HG02884 (cell line): ENCODE measurements at regions not wholly inside any gene's neighbourhood (a gene's known extent, or its start where the extent isn't known, plus 50 kb on each side); places are given as distances from the start of the nearest gene placed in this dataset.
"Not testable (repeated sequence)": the region's sequence is repeated elsewhere in the genome, so short reads cannot be mapped to it uniquely, and the experiment has no call there.

ENCODE experiments used
- ATAC-seq: cut with Tn5 transposase; IDR thresholded peaks from one replicate; pipeline ENCODE4 v1.9.1; 2021; ENCODE audit warnings: mild to moderate bottlenecking, moderate library complexity; ENCODE audit not compliant: unreplicated experiment

DNA sequence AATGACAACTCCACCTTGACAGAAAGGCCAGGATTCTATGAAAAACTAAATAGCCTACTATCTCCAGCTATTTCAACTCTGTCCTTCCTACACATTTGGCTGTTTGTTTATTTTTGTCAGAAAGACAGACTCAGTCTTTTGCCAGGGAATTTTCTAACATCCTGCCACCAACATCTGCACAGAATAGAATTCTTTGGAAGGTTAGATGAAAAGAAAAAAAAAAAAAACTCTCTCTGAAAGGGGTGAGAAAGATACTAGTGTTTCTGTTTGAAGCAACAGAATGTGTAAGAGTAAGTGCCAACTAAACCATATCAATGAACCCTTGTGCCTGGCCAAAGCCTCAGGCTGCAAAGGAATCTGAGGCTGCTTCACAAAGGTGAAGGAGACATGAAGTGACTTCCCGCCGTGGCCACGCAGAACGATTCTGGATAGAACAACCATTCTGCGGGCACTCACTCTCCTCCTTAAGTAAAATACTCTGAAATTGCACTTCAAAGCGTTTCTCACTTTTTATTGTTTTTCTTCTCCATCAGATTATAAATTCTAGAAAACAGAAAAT is 498.2 kb downstream of the IRS2 start:
- ATAC-seq, result no peak

DNA sequence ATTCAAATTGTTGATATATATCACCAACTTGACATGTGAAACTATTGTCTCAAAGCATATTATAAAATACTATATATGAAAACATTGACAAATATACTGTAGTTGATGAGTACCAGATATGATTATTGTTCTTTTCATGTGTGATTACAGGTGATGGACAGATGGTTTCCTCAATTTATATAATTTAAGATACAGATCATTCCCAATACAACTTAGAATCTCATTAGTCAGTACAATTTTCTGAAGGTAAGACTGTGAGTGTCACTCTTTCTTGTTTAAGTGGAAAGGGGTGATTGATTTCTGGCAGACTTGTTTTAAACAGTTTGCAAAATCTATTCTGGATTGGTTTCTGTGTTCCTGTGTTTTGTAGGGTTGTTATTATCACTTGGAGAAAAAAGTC is 498.8 kb downstream of the IRS2 start:
- ATAC-seq, result no peak

DNA sequence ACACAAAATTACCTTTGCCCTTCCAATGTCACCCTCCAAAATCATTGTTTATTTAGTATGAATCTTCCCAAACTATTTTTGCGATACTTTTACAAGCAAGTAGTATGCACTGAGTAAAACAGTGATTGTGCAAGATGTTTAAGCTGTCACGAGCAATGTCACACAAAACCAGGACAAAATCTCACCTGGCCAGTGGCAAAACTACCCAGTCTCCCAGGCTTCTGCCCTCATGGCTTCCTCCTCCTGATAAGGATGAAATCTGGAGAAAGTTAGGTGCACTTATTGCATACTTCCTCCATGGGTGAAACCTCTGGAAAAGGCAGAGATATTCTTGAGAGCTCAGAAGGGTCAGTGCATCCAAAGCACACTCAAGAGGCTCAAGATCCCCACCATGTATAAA is 500.8 kb downstream of the IRS2 start:
- ATAC-seq, result no peak

DNA sequence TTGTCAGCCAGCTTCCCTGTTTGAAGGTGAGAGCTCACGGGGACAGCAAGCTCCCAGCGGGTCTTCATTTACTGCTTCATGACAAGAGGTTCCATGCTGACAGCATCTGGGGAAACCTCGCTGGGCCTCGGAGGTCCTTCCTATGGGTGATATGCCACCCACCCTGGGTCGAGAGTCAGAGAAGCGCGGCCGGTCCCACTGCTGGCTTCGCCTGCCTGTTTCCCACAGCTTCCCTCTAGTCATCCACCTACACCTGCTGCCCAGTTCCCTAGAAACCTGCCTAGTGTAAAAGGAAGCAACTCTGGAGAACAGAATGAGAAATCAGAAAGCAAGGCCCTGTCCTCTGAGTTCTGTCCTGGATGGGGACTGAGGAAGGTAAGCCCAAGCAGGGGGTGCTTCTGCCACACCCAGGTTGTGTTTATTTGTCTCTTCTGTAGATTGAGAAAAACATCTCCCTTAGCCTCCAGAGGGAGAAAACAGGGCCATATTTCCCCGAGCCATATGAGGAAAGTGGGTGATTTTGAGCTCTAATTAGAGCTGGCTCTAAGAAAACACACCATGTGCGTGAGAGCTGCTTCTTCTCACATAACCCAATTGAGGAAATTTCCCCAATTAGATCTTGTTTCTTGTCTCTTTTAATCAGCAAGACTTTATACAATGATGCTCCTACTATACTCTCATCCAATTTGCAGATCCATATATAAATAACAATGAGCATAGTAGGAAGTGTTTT is 504.3 kb downstream of the IRS2 start:
- no peak for ATAC-seq

DNA sequence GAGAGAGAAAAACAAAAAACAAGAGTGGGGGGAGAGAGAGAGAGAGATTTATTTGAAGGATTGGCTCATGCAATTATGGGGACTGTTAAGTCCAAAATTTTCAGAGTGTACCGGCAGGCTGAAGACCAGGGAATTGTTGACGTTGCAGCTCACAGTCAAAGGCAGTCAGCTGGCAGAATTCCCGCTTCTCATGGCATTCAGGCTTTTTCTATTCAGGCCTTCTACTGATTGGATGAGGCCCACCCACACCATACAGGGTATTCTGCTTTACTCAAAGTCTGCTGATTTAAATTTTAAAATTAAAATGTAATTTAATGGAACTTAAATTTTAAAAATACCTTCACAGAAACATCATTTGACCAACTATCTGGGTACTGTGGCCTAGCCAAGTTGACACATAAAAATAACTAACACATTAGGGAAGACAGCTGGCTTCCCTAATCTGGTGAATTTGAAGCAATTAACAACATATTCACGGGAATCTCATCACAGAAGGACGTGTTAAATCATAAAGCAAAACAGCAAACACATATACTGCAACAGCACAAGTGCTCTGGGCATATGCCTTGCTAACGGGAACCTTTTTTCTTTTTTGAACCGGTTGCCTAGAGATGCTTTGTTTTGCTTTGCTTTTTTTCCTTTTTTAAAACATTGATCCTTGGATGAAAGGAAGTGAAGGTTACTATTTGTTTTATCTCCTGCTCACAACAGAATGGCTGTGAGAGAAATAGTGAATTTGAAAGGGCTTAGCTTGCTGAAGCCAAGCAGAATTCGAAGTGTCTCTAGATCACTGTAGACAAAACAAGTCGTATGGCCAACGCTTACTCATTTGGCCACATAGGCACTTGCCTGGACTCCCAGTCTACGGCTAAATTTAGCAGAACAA is 505.1 kb downstream of the IRS2 start:
- no peak for ATAC-seq

DNA sequence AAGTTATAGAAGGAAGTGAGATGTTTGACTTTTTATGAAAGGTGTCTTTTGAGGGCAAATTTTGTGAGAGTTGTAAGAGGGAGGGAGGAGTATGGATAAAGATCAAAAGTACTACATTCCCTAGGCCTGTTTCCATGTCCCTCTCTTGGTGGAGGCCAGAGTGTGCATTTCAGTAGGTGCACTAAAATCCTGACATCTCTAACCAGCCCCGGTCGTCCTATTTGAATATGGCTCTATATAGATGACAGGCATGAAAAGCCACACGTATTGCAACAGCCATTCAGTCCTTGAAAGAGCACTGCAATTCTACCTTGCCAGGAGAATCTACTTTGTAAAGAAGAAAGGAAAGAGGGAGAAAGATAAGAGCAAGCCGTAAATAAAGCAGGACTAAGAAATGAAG is 510.1 kb downstream of the IRS2 start:
- no peak for ATAC-seq

DNA sequence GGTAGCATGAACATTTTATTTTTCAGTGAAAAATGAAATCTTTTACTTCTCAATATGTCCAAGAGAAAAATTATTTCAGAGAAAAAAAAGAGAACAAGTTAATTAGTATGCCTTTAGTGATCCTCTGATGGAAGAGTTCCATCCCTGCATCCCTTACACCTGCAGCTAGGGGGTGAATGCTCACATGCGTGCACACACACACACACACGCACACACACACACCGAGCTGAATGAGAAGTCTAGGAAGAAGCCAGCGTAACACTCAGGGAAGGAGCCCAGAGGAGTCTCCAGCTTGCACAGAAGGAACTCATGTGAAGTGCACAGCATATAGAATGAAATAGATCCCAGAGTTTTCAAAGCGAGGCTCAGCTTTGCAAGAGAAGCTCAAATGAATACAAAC is 510.5 kb downstream of the IRS2 start:
- no peak for ATAC-seq

DNA sequence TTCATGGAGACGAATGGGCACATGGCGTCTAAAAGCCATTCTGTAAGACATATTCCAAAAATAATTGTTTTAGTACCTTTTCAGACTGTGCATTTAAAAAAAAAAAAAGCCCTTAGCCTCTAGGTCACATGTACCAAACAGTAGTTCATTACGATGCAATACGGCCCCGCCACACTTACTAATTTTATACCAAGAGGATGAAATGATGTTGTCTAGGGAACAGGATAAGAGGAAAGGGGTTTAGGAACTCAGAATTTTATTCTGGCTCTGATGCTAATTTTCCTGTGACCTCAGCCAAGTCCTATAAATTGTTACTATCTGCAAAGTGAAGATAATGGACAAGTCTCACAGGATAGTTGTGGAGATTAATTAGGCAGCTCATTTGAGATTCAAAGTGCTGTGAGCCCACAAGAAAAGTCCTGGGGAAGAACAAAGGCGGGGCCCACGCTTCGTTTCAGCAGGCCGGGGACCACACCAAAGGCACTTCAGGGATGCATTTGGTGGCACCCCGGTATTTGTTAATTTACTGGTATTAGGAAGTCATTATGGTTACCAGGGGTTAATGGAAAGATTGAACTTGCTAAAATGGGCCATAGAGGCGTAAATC is 511.1 kb downstream of the IRS2 start:
- ATAC-seq, result no peak

DNA sequence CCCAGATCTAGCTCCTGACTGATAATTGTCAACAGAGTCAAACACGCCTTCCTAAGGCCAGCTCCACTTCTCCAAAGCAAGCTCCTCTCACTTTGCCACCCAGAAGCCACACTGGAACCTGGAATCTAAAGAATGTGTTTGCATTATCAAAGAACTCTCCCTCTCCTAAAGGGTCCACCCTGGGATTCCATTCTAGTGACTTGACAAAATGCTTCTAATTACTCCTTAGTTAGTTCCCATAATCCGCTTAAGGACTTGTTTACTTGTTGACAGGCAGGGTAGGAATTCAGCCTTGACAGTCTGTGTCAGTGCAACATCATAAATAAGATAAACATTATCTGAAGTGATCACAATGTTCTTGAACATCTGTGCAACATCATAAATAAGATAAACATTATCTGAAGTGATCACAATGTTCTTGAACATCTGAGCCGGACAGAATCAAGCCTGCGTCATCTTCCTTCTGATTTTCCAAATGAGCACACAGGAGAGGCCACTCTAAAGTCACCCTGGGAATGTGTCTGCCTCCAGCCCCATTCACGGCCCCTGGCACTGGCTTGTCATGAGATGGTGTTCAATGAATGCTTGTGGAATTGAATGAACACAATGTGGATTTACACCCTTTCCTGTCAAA is 512.1 kb downstream of the IRS2 start:
- no peak for ATAC-seq

DNA sequence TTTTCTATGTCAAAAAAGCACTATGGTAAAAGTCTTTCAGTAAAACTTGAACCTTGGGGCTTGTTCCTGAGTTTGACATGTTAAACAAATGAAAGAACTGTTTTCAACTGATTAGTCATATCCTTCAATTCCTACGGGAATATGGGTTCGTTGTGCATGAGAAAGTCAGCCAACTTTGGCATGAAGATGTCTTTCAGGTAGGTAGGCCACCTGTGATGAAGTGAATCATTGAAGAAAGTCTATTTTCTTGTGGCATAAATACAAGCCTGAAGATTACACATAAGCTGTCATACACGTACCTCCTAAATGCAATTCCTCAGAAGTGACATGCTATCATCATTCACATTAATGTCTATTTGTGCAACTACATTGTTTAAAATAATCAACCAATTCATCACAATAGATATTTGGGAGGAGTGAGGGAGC is 513.0 kb downstream of the IRS2 start:
- no peak for ATAC-seq

DNA sequence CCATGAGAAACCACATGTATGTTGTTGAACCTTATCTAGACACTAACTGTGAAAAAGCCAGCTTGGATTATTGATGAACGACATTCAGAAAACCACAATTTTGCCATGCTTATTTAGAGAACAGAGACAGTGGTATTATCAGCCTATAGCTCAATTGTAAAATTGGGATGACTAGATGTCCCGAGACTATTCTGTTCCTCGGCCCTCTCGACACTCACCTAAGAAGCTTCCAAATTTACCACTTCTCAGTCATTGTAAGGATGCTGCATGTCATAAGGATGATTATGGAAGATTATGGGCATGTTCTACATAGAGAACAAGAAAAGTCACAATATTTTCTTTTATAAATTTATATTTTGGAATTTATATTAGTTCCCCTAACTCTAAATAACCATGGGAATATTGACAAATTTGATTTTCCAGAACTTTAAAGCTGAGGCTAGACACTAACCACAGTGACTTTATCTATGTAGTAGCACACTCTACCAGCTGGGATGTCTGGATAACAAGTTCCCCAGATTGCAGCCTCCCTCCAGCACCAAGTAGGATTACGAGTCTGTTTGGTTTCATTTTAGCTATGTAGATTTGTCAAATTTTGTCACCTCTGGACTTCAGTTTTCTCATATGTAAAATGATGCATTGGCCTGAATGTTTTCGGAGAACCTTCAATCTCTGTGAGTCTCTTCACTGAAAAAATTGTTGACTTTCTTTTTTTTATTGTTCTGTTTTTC is 513.6 kb downstream of the IRS2 start:
- no peak for ATAC-seq

DNA sequence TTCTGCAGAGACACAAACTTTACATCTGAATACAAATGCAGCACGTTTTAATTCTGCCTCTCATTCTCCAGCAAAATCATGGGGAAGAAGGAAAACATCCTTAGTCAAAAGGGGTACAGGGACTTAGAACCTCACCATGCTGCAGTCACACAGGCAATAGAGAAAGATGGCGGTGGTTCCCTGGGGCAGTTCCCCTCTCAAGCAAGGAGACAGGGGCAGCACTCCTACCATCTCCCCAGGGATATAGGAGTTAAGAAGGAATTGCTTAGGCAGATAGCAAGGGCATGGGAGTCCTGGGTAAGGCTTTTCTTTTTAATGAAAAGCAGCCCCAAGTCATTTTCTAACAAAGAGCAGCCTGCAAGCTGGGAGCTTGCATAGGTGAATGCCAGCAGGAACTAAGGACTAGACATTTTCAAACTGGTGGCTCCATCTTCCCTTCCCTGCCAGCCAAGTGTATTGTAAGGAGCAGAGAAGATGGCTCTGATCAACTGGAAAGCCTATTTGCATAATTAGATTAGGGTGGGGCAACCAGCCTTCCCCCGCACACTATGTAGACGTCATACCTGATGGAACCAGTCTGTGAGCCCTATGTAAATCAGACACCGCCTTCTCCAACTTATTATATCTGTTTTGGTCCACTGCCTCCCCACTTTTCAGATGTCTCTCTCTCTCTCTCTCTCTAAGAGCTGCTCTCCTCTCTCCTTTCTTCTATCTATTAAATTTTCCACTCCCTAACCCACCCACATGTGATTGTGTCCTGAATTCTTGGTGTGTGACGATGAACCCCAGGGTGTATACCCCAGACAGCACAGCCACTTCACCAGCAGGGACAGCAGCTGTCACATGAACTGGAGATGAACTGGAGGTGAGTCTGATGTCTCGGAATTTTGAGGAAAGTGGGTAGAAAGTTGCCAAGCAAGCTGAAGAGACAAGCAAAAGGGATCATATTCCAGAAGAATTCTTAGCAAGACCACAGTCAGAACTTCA is 514.5 kb downstream of the IRS2 start:
- ATAC-seq, result no peak

DNA sequence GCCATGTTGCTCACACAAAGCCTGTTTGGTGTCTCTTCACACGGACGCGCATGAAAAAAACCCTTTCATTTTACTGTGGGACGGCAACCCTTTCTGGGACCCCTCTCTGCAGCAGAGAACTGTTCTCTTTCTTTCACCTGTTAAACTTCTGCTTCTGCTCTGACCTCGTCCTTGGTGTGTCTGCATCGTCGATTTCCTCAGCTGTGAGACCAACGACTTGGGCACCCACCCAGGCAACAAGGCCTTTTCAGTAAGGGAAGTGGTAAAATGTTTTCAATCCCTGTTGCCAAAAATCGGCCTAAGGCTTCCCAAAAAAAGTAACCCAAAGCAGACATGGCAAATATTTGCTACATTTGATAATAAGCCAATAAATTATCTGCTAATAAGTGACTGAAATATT is 515.3 kb downstream of the IRS2 start:
- no peak for ATAC-seq

DNA sequence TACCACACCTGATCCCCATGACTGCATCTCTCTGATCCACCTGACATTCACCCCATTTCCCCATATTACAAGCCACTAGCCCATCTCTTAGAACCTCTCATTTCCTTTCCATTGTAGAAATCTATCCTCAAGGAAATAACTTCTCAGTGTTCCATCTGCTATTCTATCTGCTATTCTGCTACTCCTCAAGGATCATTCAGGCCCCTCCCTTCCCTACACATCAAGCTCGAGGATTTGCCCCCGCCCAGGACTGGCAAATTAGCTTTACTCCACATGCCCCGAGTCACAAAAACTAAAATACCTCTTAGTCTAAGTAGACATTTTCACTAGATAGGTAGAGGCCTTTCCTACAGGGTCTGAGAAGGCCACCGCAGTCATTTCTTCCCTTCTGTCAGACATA is 517.0 kb downstream of the IRS2 start:
- ATAC-seq, result not testable (repeated sequence)

DNA sequence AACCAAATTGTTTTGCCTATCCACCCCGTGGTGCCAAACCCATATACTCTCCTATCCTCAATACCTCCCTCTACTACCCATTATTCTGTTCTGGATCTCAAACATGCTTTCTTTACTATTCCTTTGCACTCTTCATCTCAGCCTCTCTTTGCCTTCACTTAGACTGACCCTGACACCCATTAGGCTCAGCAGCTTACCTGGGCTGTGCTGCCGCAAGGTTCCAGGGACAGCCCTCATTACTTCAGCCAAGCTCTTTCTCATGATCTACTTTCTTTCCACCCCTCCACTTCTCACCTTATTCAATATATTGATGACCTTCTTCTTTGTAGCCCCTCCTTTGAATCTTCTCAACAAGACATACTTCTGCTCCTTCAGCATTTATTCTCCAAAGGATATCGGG is 517.9 kb downstream of the IRS2 start:
- not testable (repeated sequence) for ATAC-seq

DNA sequence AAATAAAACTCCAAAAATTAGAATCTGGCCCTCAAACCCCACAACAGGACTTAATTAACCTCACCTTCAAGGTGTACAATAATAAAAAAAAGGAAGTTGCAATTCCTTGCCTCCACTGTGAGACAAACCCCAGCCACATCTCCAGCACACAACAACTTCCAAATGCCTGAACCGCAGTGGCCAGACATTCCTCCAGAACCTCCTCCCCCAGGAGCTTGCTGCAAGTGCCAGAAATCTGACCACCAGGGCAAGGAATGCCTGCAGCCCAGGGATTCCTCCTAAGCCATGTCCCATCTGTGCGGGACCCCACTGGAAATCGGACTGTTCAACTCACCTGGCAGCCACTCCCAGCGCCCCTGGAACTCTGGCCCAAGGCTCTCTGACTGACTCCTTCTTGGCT is 519.0 kb downstream of the IRS2 start:
- ATAC-seq, result not testable (repeated sequence)

DNA sequence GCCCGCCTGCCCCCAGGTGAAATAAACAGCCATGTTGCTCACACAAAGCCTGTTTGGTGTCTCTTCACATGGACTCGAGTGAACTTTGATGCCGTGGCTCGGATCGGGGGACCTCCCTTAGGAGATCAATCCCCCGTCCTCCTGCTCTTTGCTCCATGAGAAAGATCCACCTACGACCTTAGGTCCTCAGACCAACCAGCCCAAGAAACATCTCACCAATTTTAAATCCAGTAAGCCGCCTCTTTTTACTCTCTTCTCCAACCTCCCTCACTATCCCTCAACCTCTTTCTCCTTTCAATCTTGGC is 521.0 kb downstream of the IRS2 start:
- ATAC-seq, result not testable (repeated sequence)

DNA sequence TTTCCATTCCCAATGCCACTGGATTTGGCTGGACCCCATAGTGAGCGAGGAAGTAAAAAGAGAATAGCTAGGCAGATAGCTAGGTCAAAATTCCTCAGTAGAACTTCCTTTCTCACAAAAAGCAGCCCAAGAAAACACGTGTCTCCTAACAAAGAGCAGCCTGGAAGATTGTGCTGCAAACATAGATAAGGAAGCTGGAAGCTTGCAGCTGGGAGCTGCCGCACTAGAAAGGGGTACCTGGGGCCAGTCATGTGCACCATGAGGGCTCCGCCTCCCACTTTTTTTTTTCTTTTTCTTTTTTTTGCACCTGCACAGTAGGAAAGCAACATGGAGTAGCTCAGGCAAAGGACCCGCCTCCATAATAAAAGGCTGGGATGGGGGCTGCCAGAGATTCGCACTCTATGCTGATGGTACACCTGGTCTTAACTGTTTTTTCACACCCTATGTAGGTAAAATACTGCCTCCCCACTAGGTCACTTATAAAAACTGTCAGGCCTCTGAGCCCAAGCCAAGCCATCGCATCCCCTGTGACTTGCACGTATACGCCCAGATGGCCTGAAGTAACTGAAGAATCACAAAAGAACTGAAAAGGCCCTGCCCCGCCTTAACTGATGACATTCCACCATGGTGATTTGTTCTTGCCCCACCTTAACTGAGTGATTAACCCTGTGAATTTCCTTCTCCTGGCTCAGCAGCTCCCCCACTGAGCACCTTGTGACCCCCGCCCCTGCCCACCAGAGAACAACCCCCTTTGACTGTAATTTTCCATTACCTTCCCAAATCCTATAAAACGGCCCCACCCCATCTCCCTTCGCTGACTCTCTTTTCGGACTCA is 521.6 kb downstream of the IRS2 start:
- not testable (repeated sequence) for ATAC-seq
